HepG2 (cell line): ENCODE measurements at regions not wholly inside any gene's neighbourhood (a gene's known extent, or its start where the extent isn't known, plus 50 kb on each side); places are given as distances from the start of the nearest gene placed in this dataset.

Experiments
- ATAC-seq: fragments of 200-7000 bp; cut with Tn5 transposase; 3 replicates; pipeline ENCODE4 v1.9.1; 2020; ENCODE audit warnings: mild to moderate bottlenecking, moderate library complexity
- BruUV-seq: library from RNA; stranded (reverse); fragments of 400-500 nt; replicated peaks from 2 replicates; lab custom pipeline; 2021; lab: Mats Ljungman, UMichigan
- CTCF ChIA-PET: fragments of 300-600 bp; formaldehyde crosslinking; extraction: SDS; loops from one replicate; lab custom pipeline; 2021; ENCODE audit warnings: low total read pairs, inconsistent platforms, low intra/inter-chr PET ratio; lab: Yijun Ruan, JAX
- POLR2A ChIA-PET: fragments of 350-600 bp; sonication (Branson Sonifier 250); formaldehyde crosslinking; loops from one replicate; lab custom pipeline; 2020; ENCODE audit warnings: antibody characterized with exemption, inconsistent platforms; lab: Yijun Ruan, JAX
- DNase-seq: peaks from one replicate; pipeline ENCODE4 v3.0.0-alpha.2; 2015; ENCODE audit warnings: low spot score
- FAIRE-seq: peaks from 3 replicates; lab custom pipeline; 2011; peaks lifted over from hg19 to GRCh38; lab: Jason Lieb, UNC
- H2AFZ ChIP-seq: one replicate; pipeline ENCODE4 v1.6.1; 2011; ENCODE audit warnings: low read length, inconsistent platforms
- H3K27ac ChIP-seq: fragments of 300-600 bp; 3 replicates; pipeline ENCODE4 v1.8.0; 2011; ENCODE audit warnings: mixed run types, mild to moderate bottlenecking, mixed read lengths, low read length, inconsistent platforms; ENCODE audit not compliant: insufficient read depth; ENCODE audit errors: extremely low read length
- H3K27me3 ChIP-seq, 2 experiments: fragments of 200-600 bp in 1 of 2; 2 replicates in 1 of 2; 3 replicates in 1 of 2; pipeline versions ENCODE4 v1.6.0 to v1.8.0; 2011; ENCODE audit warnings: low read length in 2 of 2, mild to moderate bottlenecking in 2 of 2, moderate library complexity in 2 of 2, inconsistent platforms in 1 of 2; ENCODE audit not compliant: insufficient read depth in 2 of 2, control insufficient read depth in 1 of 2
- H3K36me3 ChIP-seq, 2 experiments: fragments of 200-600 bp in 1 of 2; replicated peaks in 1 of 2; 2 replicates in 1 of 2; 3 replicates in 1 of 2; pipeline versions ENCODE4 v1.5.1 to v1.8.0; 2011; ENCODE audit warnings: low read length in 2 of 2, inconsistent platforms in 1 of 2; ENCODE audit not compliant: insufficient read depth in 2 of 2, control insufficient read depth in 1 of 2
- H3K4me1 ChIP-seq: 2 replicates; pipeline ENCODE4 v1.5.1; 2012; ENCODE audit warnings: low read length, inconsistent platforms; ENCODE audit not compliant: insufficient read depth
- H3K4me2 ChIP-seq: 2 replicates; pipeline ENCODE4 v1.6.0; 2011; ENCODE audit warnings: low read depth, low read length, inconsistent platforms
- H3K4me3 ChIP-seq, 3 experiments: fragments of 200-600 bp in 1 of 3; sonication (generic), shearing (Covaris generic) in 1 of 3; replicated peaks in 1 of 3; 2 replicates each; pipeline ENCODE4 v1.5.1; 2011 to 2016; ENCODE audit warnings: low read length in 3 of 3, inconsistent platforms in 2 of 3, low read depth in 2 of 3, mild to moderate bottlenecking in 2 of 3, control low read depth in 1 of 3, mixed read lengths in 1 of 3; ENCODE audit not compliant: insufficient read depth in 1 of 3
- H3K79me2 ChIP-seq: one replicate; pipeline ENCODE4 v1.6.1; 2011; ENCODE audit warnings: low read length, inconsistent platforms; ENCODE audit not compliant: insufficient read depth
- H3K9ac ChIP-seq: 2 replicates; pipeline ENCODE4 v1.6.0; 2011; ENCODE audit warnings: mild to moderate bottlenecking, low read depth, low read length, inconsistent platforms; ENCODE audit not compliant: insufficient read depth
- H3K9me3 ChIP-seq: 2 replicates; pipeline ENCODE4 v1.5.1; 2012; ENCODE audit warnings: mild to moderate bottlenecking, low read length
- H4K20me1 ChIP-seq: 2 replicates; pipeline ENCODE4 v1.6.0; 2011; ENCODE audit warnings: inconsistent platforms, mild to moderate bottlenecking, low read length, moderate library complexity; ENCODE audit not compliant: insufficient read depth
- BHLHE40 ChIP-seq: IDR thresholded peaks from 2 replicates; pipeline ENCODE4 v1.6.1; 2011; ENCODE audit warnings: low read length, improper control_type of control experiment
- ELF1 ChIP-seq: sonication (generic); formaldehyde crosslinking; IDR thresholded peaks from 2 replicates; pipeline ENCODE4 v1.4.0; 2020; ENCODE audit warnings: missing genetic modification reagents
- FOXK1 ChIP-seq: sonication (generic); formaldehyde crosslinking; IDR thresholded peaks from 2 replicates; pipeline ENCODE4 v1.4.0; 2020; ENCODE audit warnings: low read depth, missing genetic modification reagents, borderline replicate concordance
- NCOA1 ChIP-seq: sonication (generic); formaldehyde crosslinking; IDR thresholded peaks from 2 replicates; pipeline ENCODE4 v1.9.0; 2021; ENCODE audit warnings: missing genetic modification reagents
- REXO4 ChIP-seq: sonication (generic); formaldehyde crosslinking; IDR thresholded peaks from 2 replicates; pipeline ENCODE4 v1.8.0; 2022; ENCODE audit warnings: missing genetic modification reagents, mild to moderate bottlenecking, borderline replicate concordance
- SMARCC2 ChIP-seq: fragments of 450-650 bp; IDR thresholded peaks from 2 replicates; pipeline ENCODE4 v1.6.1; 2017; ENCODE audit warnings: antibody characterized with exemption, mild to moderate bottlenecking
- SYNCRIP ChIP-seq: fragments of 200-400 bp; formaldehyde crosslinking; IDR thresholded peaks from 2 replicates; pipeline ENCODE4 v1.6.1; 2018; ENCODE audit warnings: mild to moderate bottlenecking, low read depth, low read length; ENCODE audit not compliant: insufficient read depth
- THAP11 ChIP-seq: IDR thresholded peaks from 2 replicates; pipeline ENCODE4 v1.6.1; 2016; ENCODE audit warnings: missing biosample characterization, missing genetic modification reagents
- ZBTB38 ChIP-seq: sonication (generic); formaldehyde crosslinking; IDR thresholded peaks from 2 replicates; pipeline ENCODE4 v1.5.1; 2020; ENCODE audit warnings: mild to moderate bottlenecking, missing genetic modification reagents
- ZMAT3 ChIP-seq: sonication (generic); formaldehyde crosslinking; conservative IDR thresholded peaks from 2 replicates; pipeline ENCODE4 v1.7.0; 2021; ENCODE audit warnings: missing genetic modification reagents
- ZNF337 ChIP-seq: sonication (generic); formaldehyde crosslinking; IDR thresholded peaks from 2 replicates; pipeline ENCODE4 v1.5.1; 2020; ENCODE audit warnings: missing genetic modification reagents, low read depth, mild to moderate bottlenecking, borderline replicate concordance
- ZNF550 ChIP-seq: sonication (generic); formaldehyde crosslinking; IDR thresholded peaks from 2 replicates; pipeline ENCODE4 v1.4.0; 2020; ENCODE audit warnings: mild to moderate bottlenecking, missing genetic modification reagents, borderline replicate concordance
- ZNF558 ChIP-seq: sonication (generic); formaldehyde crosslinking; IDR thresholded peaks from 2 replicates; pipeline ENCODE4 v1.9.0; 2022; ENCODE audit warnings: mild to moderate bottlenecking, missing genetic modification reagents, borderline replicate concordance
- ZNF644 ChIP-seq: IDR thresholded peaks from 2 replicates; pipeline ENCODE4 v1.6.1; 2016; ENCODE audit warnings: low read depth
- ZSCAN31 ChIP-seq: sonication (generic); formaldehyde crosslinking; IDR thresholded peaks from 2 replicates; pipeline ENCODE4 v1.5.0; 2020; ENCODE audit warnings: low read depth, mild to moderate bottlenecking, missing genetic modification reagents
- ZZZ3 ChIP-seq: sonication (generic); formaldehyde crosslinking; IDR thresholded peaks from 2 replicates; pipeline ENCODE4 v1.4.0; 2020; ENCODE audit warnings: missing genetic modification reagents, mild to moderate bottlenecking, borderline replicate concordance
- WGBS: methylation state at CpG from one replicate; pipeline ENCODE4 v1.1.6; 2017; ENCODE audit warnings: low lambda C conversion rate; 5-methylcytosine and 5-hydroxymethylcytosine counted together
- in situ Hi-C: cut with HindIII; loops from 2 replicates; pipeline ENCODE4 v1.10.0; 2017; ENCODE audit warnings: low pct_unique_long_range_greater_than_20kb; ENCODE audit not compliant: extremely low pct_ligation_motif_present
- intact Hi-C: fragments of 100-400 bp; cut with micrococcal nuclease; formaldehyde crosslinking; loops from one replicate; pipeline ENCODE4 v1.10.0; 2022; ENCODE audit not compliant: unreplicated experiment
- TF ChIP-seq, protein P1 (sequence below): sonication (generic); formaldehyde crosslinking; IDR thresholded peaks from 2 replicates; pipeline ENCODE4 v1.8.1; 2023; ENCODE audit warnings: mild to moderate bottlenecking, missing genetic modification reagents, borderline replicate concordance

DNA sequence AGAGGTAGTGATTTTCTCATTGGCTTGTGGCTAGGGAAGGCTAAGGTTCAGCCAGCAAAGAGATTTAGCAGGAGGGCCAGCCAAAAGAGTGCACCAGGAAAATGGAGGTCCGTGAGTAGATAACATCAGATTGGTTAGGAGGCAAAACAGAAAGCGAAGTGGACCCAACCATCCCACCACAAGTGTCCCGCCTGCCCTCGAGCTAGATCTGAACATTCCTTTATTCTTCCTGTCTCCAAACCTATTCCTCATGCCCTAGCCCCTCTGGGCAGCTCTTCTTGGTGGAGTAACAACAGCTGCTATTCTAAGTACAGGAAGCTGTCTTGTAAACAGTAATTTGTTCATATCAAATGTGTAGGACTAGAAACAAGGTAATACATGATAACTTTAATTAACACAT, 85.7 kb upstream of the BET1 start (continued):
- TF ChIP-seq SYNCRIP (no peak), ZMAT3 (CRISPR knock-in tag) (no peak), FOXK1 (CRISPR knock-in tag) (no peak), THAP11 (CRISPR knock-in tag) (no peak), ELF1 (no peak), ZBTB38 (no peak), BHLHE40 (no peak), ZNF550 (no peak), ZNF337 (CRISPR knock-in tag) (no peak), REXO4 (CRISPR knock-in tag) (no peak)

- in situ Hi-C loops = no loop called here
Observed at GRCh38 chr7:94092980-94093379, 88.8 kb upstream of the BET1 start.

More at GRCh38 chr7:94092980-94093379, 88.8 kb upstream of the BET1 start:
- DNase-seq (no peak), ATAC-seq (no peak), FAIRE-seq (no peak)
- Histone ChIP-seq H3K4me3 (no peak overlapping the region), H3K27ac (no peak overlapping the region), H3K79me2 (no peaks in the 10 kb centered on the region), H4K20me1 (no peaks in the 10 kb centered on the region), H3K4me1 (no peaks in the 10 kb centered on the region), H3K27me3 (peaks cover 0 to 7% of the 10 kb centered on the region in 2 experiments; a peak in 2 of 5 replicates), H3K36me3 (no peaks in the 10 kb centered on the region), H3K9me3 (no peaks in the 10 kb centered on the region), H2AFZ (no peak overlapping the region), H3K9ac (no peak overlapping the region), H3K4me2 (no peak overlapping the region)
- TF ChIP-seq ZNF558 (CRISPR knock-in tag) (no peak), ZZZ3 (CRISPR knock-in tag) (no peak), SMARCC2 (no peak), ZSCAN31 (CRISPR knock-in tag) (no peak), NCOA1 (CRISPR knock-in tag) (no peak), ZNF644 (CRISPR knock-in tag) (no peak)
- TF ChIP-seq, protein P1, sequence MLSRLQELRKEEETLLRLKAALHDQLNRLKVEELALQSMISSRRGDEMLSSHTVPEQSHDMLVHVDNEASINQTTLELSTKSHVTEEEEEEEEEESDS (CRISPR knock-in tag) = no peak
- ChIA-PET POLR2A (no interaction called here), CTCF (no interaction called here)
- 0% methylated on average over 1 of the region's 1 CpG for WGBS
- intact Hi-C loops = no loop called here
- BruUV-seq = no TSS peak
